ENCODE measurements at regions not wholly inside any gene's neighbourhood (a gene's known extent, or its start where the extent isn't known, plus 50 kb on each side); places are given as distances from the start of the nearest gene placed in this dataset.

DNA sequence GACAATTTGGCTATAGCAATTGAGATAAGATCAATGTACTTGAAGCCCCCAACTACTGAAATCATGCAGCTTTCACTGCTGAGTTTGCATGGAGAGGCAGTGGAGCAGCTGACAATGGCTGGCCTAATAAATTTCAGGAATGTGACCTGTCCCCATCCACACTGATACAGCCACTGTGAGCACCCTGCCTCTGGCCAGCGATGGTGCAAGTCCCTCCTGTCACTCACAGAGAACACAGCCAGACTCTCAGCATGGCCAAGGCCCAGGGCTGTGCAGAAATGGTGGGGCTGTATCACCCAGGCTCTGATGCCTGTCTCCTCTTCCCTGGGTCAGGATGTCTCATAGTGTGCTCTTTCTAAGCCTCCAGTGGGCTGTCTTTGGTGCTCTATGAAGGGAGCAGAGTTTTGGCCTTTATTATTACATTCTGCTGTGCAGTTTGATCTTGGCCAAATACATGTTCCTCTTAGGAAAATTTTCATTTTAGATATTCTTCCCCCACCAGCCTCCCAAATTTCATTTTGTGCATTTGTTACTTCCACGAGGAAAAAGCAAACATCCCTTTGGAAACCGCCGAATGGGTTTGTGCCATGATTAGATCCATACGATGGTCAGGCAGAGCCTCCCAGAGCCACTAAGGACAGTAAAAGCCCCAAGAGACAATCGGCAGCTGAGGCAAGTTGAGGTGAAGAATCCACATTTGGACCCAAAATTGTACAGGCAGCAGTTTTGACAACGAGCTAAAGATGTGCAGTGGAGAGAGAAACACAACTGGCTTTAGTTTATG, 85.1 kb upstream of the WSCD2 start:
- TF ChIP-seq EZH2phosphoT487 (IDR thresholded peaks at IDR 0.05; ENCODE audit: borderline replicate concordance, low read depth): no peak
- TF ChIP-seq, protein P1, sequence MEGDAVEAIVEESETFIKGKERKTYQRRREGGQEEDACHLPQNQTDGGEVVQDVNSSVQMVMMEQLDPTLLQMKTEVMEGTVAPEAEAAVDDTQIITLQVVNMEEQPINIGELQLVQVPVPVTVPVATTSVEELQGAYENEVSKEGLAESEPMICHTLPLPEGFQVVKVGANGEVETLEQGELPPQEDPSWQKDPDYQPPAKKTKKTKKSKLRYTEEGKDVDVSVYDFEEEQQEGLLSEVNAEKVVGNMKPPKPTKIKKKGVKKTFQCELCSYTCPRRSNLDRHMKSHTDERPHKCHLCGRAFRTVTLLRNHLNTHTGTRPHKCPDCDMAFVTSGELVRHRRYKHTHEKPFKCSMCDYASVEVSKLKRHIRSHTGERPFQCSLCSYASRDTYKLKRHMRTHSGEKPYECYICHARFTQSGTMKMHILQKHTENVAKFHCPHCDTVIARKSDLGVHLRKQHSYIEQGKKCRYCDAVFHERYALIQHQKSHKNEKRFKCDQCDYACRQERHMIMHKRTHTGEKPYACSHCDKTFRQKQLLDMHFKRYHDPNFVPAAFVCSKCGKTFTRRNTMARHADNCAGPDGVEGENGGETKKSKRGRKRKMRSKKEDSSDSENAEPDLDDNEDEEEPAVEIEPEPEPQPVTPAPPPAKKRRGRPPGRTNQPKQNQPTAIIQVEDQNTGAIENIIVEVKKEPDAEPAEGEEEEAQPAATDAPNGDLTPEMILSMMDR (IDR thresholded peaks at IDR 0.05): no peak
- TF ChIP-seq, protein P2, sequence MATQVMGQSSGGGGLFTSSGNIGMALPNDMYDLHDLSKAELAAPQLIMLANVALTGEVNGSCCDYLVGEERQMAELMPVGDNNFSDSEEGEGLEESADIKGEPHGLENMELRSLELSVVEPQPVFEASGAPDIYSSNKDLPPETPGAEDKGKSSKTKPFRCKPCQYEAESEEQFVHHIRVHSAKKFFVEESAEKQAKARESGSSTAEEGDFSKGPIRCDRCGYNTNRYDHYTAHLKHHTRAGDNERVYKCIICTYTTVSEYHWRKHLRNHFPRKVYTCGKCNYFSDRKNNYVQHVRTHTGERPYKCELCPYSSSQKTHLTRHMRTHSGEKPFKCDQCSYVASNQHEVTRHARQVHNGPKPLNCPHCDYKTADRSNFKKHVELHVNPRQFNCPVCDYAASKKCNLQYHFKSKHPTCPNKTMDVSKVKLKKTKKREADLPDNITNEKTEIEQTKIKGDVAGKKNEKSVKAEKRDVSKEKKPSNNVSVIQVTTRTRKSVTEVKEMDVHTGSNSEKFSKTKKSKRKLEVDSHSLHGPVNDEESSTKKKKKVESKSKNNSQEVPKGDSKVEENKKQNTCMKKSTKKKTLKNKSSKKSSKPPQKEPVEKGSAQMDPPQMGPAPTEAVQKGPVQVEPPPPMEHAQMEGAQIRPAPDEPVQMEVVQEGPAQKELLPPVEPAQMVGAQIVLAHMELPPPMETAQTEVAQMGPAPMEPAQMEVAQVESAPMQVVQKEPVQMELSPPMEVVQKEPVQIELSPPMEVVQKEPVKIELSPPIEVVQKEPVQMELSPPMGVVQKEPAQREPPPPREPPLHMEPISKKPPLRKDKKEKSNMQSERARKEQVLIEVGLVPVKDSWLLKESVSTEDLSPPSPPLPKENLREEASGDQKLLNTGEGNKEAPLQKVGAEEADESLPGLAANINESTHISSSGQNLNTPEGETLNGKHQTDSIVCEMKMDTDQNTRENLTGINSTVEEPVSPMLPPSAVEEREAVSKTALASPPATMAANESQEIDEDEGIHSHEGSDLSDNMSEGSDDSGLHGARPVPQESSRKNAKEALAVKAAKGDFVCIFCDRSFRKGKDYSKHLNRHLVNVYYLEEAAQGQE (IDR thresholded peaks at IDR 0.05; ENCODE audit: low read depth, low read length): no peak
- no peak for TF ChIP-seq POLR2AphosphoS5 (IDR thresholded peaks at IDR 0.05; ENCODE audit: low read depth, low read length)
- TF ChIP-seq TEAD4 (IDR thresholded peaks at IDR 0.05; ENCODE audit: borderline replicate concordance, insufficient read depth): no peak
- no peak for TF ChIP-seq MXI1 (IDR thresholded peaks at IDR 0.05; ENCODE audit: low read depth, low read length)
- TF ChIP-seq, protein P3, sequence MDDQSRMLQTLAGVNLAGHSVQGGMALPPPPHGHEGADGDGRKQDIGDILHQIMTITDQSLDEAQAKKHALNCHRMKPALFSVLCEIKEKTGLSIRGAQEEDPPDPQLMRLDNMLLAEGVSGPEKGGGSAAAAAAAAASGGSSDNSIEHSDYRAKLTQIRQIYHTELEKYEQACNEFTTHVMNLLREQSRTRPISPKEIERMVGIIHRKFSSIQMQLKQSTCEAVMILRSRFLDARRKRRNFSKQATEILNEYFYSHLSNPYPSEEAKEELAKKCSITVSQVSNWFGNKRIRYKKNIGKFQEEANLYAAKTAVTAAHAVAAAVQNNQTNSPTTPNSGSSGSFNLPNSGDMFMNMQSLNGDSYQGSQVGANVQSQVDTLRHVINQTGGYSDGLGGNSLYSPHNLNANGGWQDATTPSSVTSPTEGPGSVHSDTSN (IDR thresholded peaks at IDR 0.05): no peak

Measured in SK-N-SH (cell line).